ENCODE measurements at regions not wholly inside any gene's neighbourhood (a gene's known extent, or its start where the extent isn't known, plus 50 kb on each side); places are given as distances from the start of the nearest gene placed in this dataset.

- Histone ChIP-seq H3K36me3 (ENCODE audit: insufficient read depth, low read length, poor library complexity, severe bottlenecking) (no peaks in the 10 kb centered on the region), H3K9me3 (ENCODE audit: low read depth, low read length, poor library complexity, severe bottlenecking) (no peaks in the 10 kb centered on the region), H3K4me3 (ENCODE audit: low read depth, low read length, poor library complexity, severe bottlenecking) (no peak overlapping the region), H3K27ac (ENCODE audit: low read depth, low read length, poor library complexity, severe bottlenecking) (no peak overlapping the region), H3K27me3 (replicated peaks; ENCODE audit: insufficient read depth, low read depth, low read length, poor library complexity) (peaks cover 7% of the 10 kb centered on the region), H3K4me1 (ENCODE audit: insufficient read depth, low read length, poor library complexity, severe bottlenecking) (no peaks in the 10 kb centered on the region)
- intact Hi-C loops (cut with micrococcal nuclease; ENCODE audit: unreplicated experiment), result no loop called here
- ChIA-PET POLR2A (ENCODE audit: low non-redundant PET) (no interaction called here), CTCF (no interaction called here)
- BruUV-seq (replicated peaks), result no TSS peak
- DNase-seq (ENCODE audit: low spot score), result no peak
- TF ChIP-seq EZH2 (IDR thresholded peaks at IDR 0.05; ENCODE audit: borderline replicate concordance, low read depth, low read length, poor library complexity, severe bottlenecking) (no peak), CTCF (conservative IDR thresholded peaks at IDR 0.05; ENCODE audit: low read depth, low read length) (no peak)
Measured at GRCh38 chr20:16678779-16679178, 51.0 kb upstream of the SNRPB2 start.

- intact Hi-C loops (cut with micrococcal nuclease; ENCODE audit: unreplicated experiment), result no loop called here
- no peaks in the 10 kb centered on the region for H3K36me3 ChIP-seq (ENCODE audit: insufficient read depth, low read length, poor library complexity, severe bottlenecking)
- no TSS peak for BruUV-seq (replicated peaks)
- no peak for DNase-seq (ENCODE audit: low spot score)
- peaks cover 6% of the 10 kb centered on the region for H3K27me3 ChIP-seq (replicated peaks; ENCODE audit: insufficient read depth, low read depth, low read length, poor library complexity)
- TF ChIP-seq CTCF (conservative IDR thresholded peaks at IDR 0.05; ENCODE audit: low read depth, low read length) (no peak), EZH2 (IDR thresholded peaks at IDR 0.05; ENCODE audit: borderline replicate concordance, low read depth, low read length, poor library complexity, severe bottlenecking) (no peak)
- no peak overlapping the region for H3K4me3 ChIP-seq (ENCODE audit: low read depth, low read length, poor library complexity, severe bottlenecking)
- no peaks in the 10 kb centered on the region for H3K9me3 ChIP-seq (ENCODE audit: low read depth, low read length, poor library complexity, severe bottlenecking)
- POLR2A ChIA-PET (ENCODE audit: low non-redundant PET), result no interaction called here
- H3K27ac ChIP-seq (ENCODE audit: low read depth, low read length, poor library complexity, severe bottlenecking), result no peak overlapping the region
- CTCF ChIA-PET, result no interaction called here
- no peaks in the 10 kb centered on the region for H3K4me1 ChIP-seq (ENCODE audit: insufficient read depth, low read length, poor library complexity, severe bottlenecking)
Measured at GRCh38 chr20:16676891-16677290, 52.9 kb upstream of the SNRPB2 start.

GRCh38 chr20:16675001-16675564 lies 54.7 kb upstream of the SNRPB2 start:
- Histone ChIP-seq H3K36me3 (ENCODE audit: insufficient read depth, low read length, poor library complexity, severe bottlenecking) (no peaks in the 10 kb centered on the region), H3K27me3 (replicated peaks; ENCODE audit: insufficient read depth, low read depth, low read length, poor library complexity) (peaks cover 6% of the 10 kb centered on the region), H3K4me1 (ENCODE audit: insufficient read depth, low read length, poor library complexity, severe bottlenecking) (no peaks in the 10 kb centered on the region), H3K4me3 (ENCODE audit: low read depth, low read length, poor library complexity, severe bottlenecking) (no peak overlapping the region), H3K27ac (ENCODE audit: low read depth, low read length, poor library complexity, severe bottlenecking) (no peak overlapping the region), H3K9me3 (ENCODE audit: low read depth, low read length, poor library complexity, severe bottlenecking) (no peaks in the 10 kb centered on the region)
- CTCF ChIA-PET, result no interaction called here
- no peak for DNase-seq (ENCODE audit: low spot score)
- TF ChIP-seq CTCF (conservative IDR thresholded peaks at IDR 0.05; ENCODE audit: low read depth, low read length), result no peak
- TF ChIP-seq EZH2 (IDR thresholded peaks at IDR 0.05; ENCODE audit: borderline replicate concordance, low read depth, low read length, poor library complexity, severe bottlenecking), result no peak
- BruUV-seq (replicated peaks), result no TSS peak
- POLR2A ChIA-PET (ENCODE audit: low non-redundant PET), result no interaction called here
- intact Hi-C loops (cut with micrococcal nuclease; ENCODE audit: unreplicated experiment), result no loop called here
